A673 (cell line): ENCODE measurements at regions not wholly inside any gene's neighbourhood (a gene's known extent, or its start where the extent isn't known, plus 50 kb on each side); places are given as distances from the start of the nearest gene placed in this dataset.

Experiments used
- BruUV-seq: library from RNA; stranded (reverse); fragments of 400-500 nt; replicated peaks from 2 replicates; lab custom pipeline; 2021; lab: Mats Ljungman, UMichigan
- CTCF ChIA-PET: fragments of 300-600 bp; sonication (Branson Sonifier 250); formaldehyde crosslinking; loops from one replicate; lab custom pipeline; 2022; ENCODE audit warnings: antibody characterized with exemption; lab: Charles Lee
- POLR2A ChIA-PET: fragments of 300-600 bp; sonication (Branson Sonifier 250); formaldehyde crosslinking; loops from one replicate; lab custom pipeline; 2022; ENCODE audit warnings: antibody characterized with exemption; ENCODE audit not compliant: low non-redundant PET; lab: Charles Lee
- DNase-seq: peaks from one replicate; pipeline ENCODE4 v3.0.0-alpha.2; 2015; ENCODE audit warnings: low spot score
- H3K27ac ChIP-seq: fragments of 200-600 bp; sonication (generic); 2 replicates; pipeline ENCODE4 v1.5.1; 2016; ENCODE audit warnings: mixed run types, low read depth, mild to moderate bottlenecking, mixed read lengths, antibody characterized with exemption, low read length; ENCODE audit not compliant: poor library complexity, severe bottlenecking
- H3K27me3 ChIP-seq: fragments of 200-600 bp; sonication (generic); replicated peaks from 2 replicates; pipeline ENCODE4 v1.6.1; 2017; ENCODE audit warnings: mixed run types, low read depth, mild to moderate bottlenecking, mixed read lengths, antibody characterized with exemption, low read length; ENCODE audit not compliant: insufficient read depth, poor library complexity
- H3K36me3 ChIP-seq: fragments of 200-600 bp; sonication (generic); 2 replicates; pipeline ENCODE4 v1.6.1; 2016; ENCODE audit warnings: mixed run types, mild to moderate bottlenecking, mixed read lengths, antibody characterized with exemption, low read length; ENCODE audit not compliant: insufficient read depth, poor library complexity, severe bottlenecking
- H3K4me1 ChIP-seq: fragments of 200-600 bp; sonication (generic); 2 replicates; pipeline ENCODE4 v1.6.1; 2017; ENCODE audit warnings: mixed run types, mild to moderate bottlenecking, mixed read lengths, antibody characterized with exemption, low read length; ENCODE audit not compliant: insufficient read depth, poor library complexity, severe bottlenecking
- H3K4me3 ChIP-seq: fragments of 200-600 bp; sonication (generic); 2 replicates; pipeline ENCODE4 v1.5.1; 2016; ENCODE audit warnings: low read depth, mixed run types, mild to moderate bottlenecking, mixed read lengths, low read length; ENCODE audit not compliant: poor library complexity, severe bottlenecking
- H3K9me3 ChIP-seq: fragments of 200-600 bp; sonication (generic); 2 replicates; pipeline ENCODE4 v1.6.1; 2016; ENCODE audit warnings: mixed run types, low read depth, mild to moderate bottlenecking, mixed read lengths, antibody characterized with exemption, low read length; ENCODE audit not compliant: poor library complexity, severe bottlenecking
- EZH2 ChIP-seq: fragments of 200-600 bp; sonication (generic); IDR thresholded peaks from 2 replicates; pipeline ENCODE4 v1.6.1; 2017; ENCODE audit warnings: borderline replicate concordance, low read depth, mild to moderate bottlenecking, mixed read lengths, antibody characterized with exemption, low read length; ENCODE audit not compliant: poor library complexity, severe bottlenecking
- intact Hi-C: fragments of 100-400 bp; cut with micrococcal nuclease; formaldehyde crosslinking; loops from one replicate; pipeline ENCODE4 v1.10.0; 2022; ENCODE audit not compliant: unreplicated experiment
- TF ChIP-seq, protein P1 (sequence below): fragments of 300-800, 200-600 bp; sonication (generic); conservative IDR thresholded peaks from 2 replicates; pipeline ENCODE4 v1.5.1; 2017; ENCODE audit warnings: low read depth, mild to moderate bottlenecking, antibody characterized with exemption, low read length, moderate library complexity, mixed read lengths

DNA sequence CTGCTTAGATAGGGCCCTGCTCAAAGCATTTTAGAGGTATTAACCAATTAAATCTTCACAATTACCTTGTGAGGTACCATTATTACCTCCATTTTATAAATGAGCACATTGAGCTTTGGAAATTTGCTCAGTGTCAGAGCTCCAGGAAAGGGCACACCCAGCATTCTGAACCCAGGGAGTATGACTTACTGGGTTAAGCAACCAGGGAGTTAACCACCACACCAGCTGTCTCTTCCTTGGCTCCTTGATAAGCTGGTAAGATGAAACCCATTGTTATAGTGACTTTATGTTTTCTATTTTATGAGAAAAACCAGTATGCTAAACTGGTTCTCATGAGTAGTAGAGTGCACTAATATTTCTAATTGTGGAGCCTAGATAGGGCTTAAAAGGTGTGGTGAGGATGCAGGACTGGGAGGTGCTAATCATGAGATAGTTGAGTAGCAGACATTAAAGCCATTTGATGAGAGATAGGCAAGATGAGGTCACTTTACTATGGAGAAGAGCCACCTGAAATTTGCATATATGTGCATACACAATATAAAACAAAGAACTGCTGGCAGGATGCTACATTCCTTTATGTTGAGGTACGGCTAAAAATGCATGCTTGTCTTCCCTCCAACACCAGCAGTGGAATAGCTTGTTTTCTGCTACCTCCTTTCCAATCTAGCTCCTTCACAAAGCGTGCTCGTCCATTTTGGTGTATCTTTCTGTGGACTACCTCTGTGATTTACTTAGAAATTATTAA, 556.1 kb downstream of the SPRY1 start:
- DNase-seq = no peak
- Histone ChIP-seq H3K9me3 (no peaks in the 10 kb centered on the region), H3K4me3 (no peak overlapping the region), H3K27ac (no peak overlapping the region), H3K4me1 (no peaks in the 10 kb centered on the region), H3K27me3 (no peaks in the 10 kb centered on the region), H3K36me3 (no peaks in the 10 kb centered on the region)
- TF ChIP-seq, protein P1, sequence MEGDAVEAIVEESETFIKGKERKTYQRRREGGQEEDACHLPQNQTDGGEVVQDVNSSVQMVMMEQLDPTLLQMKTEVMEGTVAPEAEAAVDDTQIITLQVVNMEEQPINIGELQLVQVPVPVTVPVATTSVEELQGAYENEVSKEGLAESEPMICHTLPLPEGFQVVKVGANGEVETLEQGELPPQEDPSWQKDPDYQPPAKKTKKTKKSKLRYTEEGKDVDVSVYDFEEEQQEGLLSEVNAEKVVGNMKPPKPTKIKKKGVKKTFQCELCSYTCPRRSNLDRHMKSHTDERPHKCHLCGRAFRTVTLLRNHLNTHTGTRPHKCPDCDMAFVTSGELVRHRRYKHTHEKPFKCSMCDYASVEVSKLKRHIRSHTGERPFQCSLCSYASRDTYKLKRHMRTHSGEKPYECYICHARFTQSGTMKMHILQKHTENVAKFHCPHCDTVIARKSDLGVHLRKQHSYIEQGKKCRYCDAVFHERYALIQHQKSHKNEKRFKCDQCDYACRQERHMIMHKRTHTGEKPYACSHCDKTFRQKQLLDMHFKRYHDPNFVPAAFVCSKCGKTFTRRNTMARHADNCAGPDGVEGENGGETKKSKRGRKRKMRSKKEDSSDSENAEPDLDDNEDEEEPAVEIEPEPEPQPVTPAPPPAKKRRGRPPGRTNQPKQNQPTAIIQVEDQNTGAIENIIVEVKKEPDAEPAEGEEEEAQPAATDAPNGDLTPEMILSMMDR = no peak
- no peak for TF ChIP-seq EZH2
- ChIA-PET POLR2A (no interaction called here), CTCF (no interaction called here)
- intact Hi-C loops = no loop called here
- BruUV-seq = no TSS peak

DNA sequence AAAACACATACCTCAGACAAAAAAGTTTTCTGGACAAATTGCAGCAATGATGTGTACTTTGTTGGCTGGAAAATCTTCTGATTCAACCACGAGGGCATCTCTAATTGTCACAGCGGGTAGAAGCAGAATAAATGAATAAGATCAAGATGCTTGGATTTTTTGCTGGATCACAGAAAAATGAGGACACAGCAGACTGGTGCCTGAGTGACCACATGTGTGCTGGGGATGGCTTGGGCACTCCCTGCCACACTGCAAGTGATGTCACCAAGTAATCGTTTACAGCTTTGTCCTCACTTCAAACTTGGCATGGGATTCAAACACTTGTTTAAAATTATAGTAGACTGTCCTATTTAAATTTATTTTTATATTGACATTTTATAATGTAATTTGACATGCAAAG, 557.0 kb downstream of the SPRY1 start:
- no peak for DNase-seq
- H3K9me3 ChIP-seq = no peaks in the 10 kb centered on the region
- TF ChIP-seq, protein P1 = no peak
- no peak for TF ChIP-seq EZH2
- POLR2A ChIA-PET = no interaction called here
- H3K36me3 ChIP-seq = no peaks in the 10 kb centered on the region
- no peaks in the 10 kb centered on the region for H3K27me3 ChIP-seq
- no TSS peak for BruUV-seq
- no peaks in the 10 kb centered on the region for H3K4me1 ChIP-seq
- no peak overlapping the region for H3K27ac ChIP-seq
- CTCF ChIA-PET = no interaction called here
- intact Hi-C loops = no loop called here
- no peak overlapping the region for H3K4me3 ChIP-seq

- no peak for DNase-seq
- no peaks in the 10 kb centered on the region for H3K4me1 ChIP-seq
- intact Hi-C loops = no loop called here
- POLR2A ChIA-PET = no interaction called here
- no peaks in the 10 kb centered on the region for H3K9me3 ChIP-seq
- H3K4me3 ChIP-seq = no peak overlapping the region
- no peak overlapping the region for H3K27ac ChIP-seq
- no peaks in the 10 kb centered on the region for H3K36me3 ChIP-seq
- TF ChIP-seq, protein P1 = no peak
- TF ChIP-seq EZH2 = no peak
- CTCF ChIA-PET = no interaction called here
- BruUV-seq = no TSS peak
- H3K27me3 ChIP-seq = no peaks in the 10 kb centered on the region
Observed at GRCh38 chr4:123954220-123954619, 557.6 kb downstream of the SPRY1 start.
